Esophagus muscularis mucosa (tissue), 4 donors: ENCODE measurements at regions not wholly inside any gene's neighbourhood (a gene's known extent, or its start where the extent isn't known, plus 50 kb on each side); places are given as distances from the start of the nearest gene placed in this dataset.

Experiments
- DNase-seq: peaks from one replicate; pipeline ENCODE4 v3.0.0-alpha.2; 2017; ENCODE audit errors: extremely low spot score
- H3K27ac ChIP-seq, 4 donors: fragments of 200-600 bp; sonication (generic); replicated peaks in 1 of 4; 1 replicate in 3 of 4; 2 replicates in 1 of 4; pipeline ENCODE4 v1.5.1; 2016 to 2019; ENCODE audit warnings: mild to moderate bottlenecking in 1 of 4
- H3K27me3 ChIP-seq, 4 donors: fragments of 200-600 bp; sonication (generic); one replicate each; pipeline versions ENCODE4 v1.5.1 to v1.6.0; 2016 to 2019
- H3K36me3 ChIP-seq, 4 donors: fragments of 200-600 bp; sonication (generic); one replicate each; pipeline ENCODE4 v1.5.1; 2016 to 2019
- H3K4me1 ChIP-seq, 4 donors: fragments of 200-600 bp; sonication (generic); one replicate each; pipeline ENCODE4 v1.5.1; 2016 to 2019
- H3K4me3 ChIP-seq, 4 donors: fragments of 200-600 bp; sonication (generic); 1 replicate in 2 of 4; 2 replicates in 2 of 4; pipeline ENCODE4 v1.5.1; 2016 to 2019; ENCODE audit warnings: mild to moderate bottlenecking in 4 of 4, moderate library complexity in 1 of 4
- H3K9me3 ChIP-seq, 4 donors: fragments of 200-600 bp; sonication (generic); 1 replicate in 3 of 4; 2 replicates in 1 of 4; pipeline ENCODE4 v1.5.1; 2016 to 2019
- EP300 ChIP-seq: sonication (generic); formaldehyde crosslinking; IDR thresholded peaks from one replicate; pipeline ENCODE4 v1.6.1; 2017; ENCODE audit warnings: antibody characterized with exemption
- POLR2A ChIP-seq: fragments of 450-650 bp; IDR thresholded peaks from one replicate; pipeline ENCODE4 v1.6.1; 2017; ENCODE audit warnings: antibody characterized with exemption, moderate library complexity, mild to moderate bottlenecking, low read depth
- POLR2AphosphoS5 ChIP-seq, 2 donors: sonication (generic); formaldehyde crosslinking; IDR thresholded peaks; one replicate each; pipeline ENCODE4 v1.6.1; 2017; ENCODE audit warnings: antibody characterized with exemption in 2 of 2
- WGBS: methylation state at CpG from one replicate; pipeline ENCODE4 v1.1.5; 2018; 5-methylcytosine and 5-hydroxymethylcytosine counted together
- intact Hi-C: fragments of 100-400 bp; cut with DNase I; formaldehyde crosslinking; loops from one replicate; pipeline ENCODE4 v1.15.1; 2023
- TF ChIP-seq, protein P1 (sequence below), 3 experiments: fragments of 200-600 bp in 2 of 3; fragments of 450-650 bp in 1 of 3; sonication (generic) in 2 of 3; IDR thresholded peaks; one replicate each; pipeline ENCODE4 v1.5.1; 2017 to 2019; ENCODE audit warnings: antibody characterized with exemption in 3 of 3, mild to moderate bottlenecking in 2 of 3, moderate library complexity in 1 of 3

DNA sequence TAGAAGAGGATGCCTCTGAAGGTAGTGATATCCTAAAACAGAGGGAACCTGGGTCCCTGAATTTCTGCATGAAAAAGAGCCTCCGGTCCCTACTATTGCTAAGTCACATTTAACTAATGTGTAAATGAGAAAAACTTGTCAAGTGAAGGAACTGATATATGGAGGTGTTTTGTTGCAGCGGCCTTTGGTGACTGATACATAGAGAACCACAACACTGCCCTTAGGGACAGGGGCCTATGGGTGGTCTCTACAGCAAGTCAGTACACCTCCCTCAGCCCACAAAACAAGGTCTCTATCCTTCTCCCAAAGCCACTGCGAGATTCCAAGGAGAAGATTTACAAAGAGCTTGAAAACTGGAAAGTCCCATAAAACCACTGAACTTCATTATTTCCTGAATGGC lies 275.3 kb downstream of the SOX9 start:
- Histone ChIP-seq H3K27me3 (no peaks in the 10 kb centered on the region), H3K4me1 (no peaks in the 10 kb centered on the region), H3K36me3 (no peaks in the 10 kb centered on the region), H3K9me3 (no peaks in the 10 kb centered on the region), H3K27ac (no peak overlapping the region), H3K4me3 (no peak overlapping the region)
- 96% methylated on average over 3 of the region's 3 CpGs for WGBS
- intact Hi-C loops: no loop called here
- no peak for TF ChIP-seq POLR2A
- no peak for DNase-seq

DNA sequence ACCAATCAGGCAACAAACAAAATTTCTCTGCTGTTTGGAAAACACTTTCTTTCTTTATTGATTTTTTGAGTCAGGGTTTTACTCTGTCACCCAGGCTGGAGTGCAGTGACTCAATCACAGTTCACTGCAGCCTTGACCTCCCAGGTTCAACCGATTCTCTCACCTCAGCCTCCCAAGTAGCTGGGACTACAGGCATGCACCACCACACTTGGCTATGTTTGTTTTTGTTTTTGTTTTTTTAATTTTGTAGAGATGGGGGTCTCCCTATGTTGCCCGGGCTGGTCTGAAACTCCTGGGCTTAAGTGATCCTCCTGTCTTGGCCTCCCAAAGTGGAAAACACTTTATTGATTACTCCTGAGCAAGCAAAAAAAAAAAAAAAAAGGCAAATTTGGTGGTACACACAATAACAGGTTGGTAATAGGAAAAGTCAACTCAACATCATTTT lies 276.4 kb downstream of the SOX9 start:
- H3K36me3 ChIP-seq: no peaks in the 10 kb centered on the region
- H3K4me1 ChIP-seq: no peaks in the 10 kb centered on the region
- no peak overlapping the region for H3K27ac ChIP-seq
- no peak for DNase-seq
- H3K9me3 ChIP-seq: no peaks in the 10 kb centered on the region
- TF ChIP-seq EP300: no peak
- WGBS: 90% methylated on average over 2 of the region's 2 CpGs
- H3K4me3 ChIP-seq: no peak overlapping the region
- intact Hi-C loops: no loop called here
- H3K27me3 ChIP-seq: no peaks in the 10 kb centered on the region

DNA sequence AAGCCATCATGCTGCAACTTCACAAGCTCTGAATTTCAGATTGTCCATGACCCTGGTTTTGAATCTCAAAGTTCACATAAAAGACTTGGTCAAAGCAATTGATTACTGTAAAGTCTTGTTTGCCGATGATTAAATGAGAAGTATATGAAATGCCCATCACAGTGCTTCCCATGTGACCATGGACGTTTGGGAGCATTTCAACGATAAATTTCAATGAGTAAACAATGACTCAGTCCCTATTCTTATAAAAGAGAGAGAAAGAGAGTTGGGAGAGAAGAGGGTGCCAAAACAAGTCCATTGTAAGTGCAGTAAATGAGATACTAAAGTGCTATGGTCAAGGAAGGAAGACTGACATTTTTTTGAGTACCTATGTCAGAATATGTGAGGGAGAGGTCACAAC lies 276.9 kb downstream of the SOX9 start:
- Histone ChIP-seq H3K27me3 (no peaks in the 10 kb centered on the region), H3K4me3 (no peak overlapping the region), H3K27ac (no peak overlapping the region), H3K9me3 (no peaks in the 10 kb centered on the region), H3K4me1 (no peaks in the 10 kb centered on the region), H3K36me3 (no peaks in the 10 kb centered on the region)
- WGBS: 49% methylated on average over 3 of the region's 3 CpGs
- TF ChIP-seq POLR2AphosphoS5 (IDR thresholded peaks at IDR 0.05): no peak
- no peak for TF ChIP-seq EP300
- TF ChIP-seq POLR2A: no peak
- TF ChIP-seq, protein P1, sequence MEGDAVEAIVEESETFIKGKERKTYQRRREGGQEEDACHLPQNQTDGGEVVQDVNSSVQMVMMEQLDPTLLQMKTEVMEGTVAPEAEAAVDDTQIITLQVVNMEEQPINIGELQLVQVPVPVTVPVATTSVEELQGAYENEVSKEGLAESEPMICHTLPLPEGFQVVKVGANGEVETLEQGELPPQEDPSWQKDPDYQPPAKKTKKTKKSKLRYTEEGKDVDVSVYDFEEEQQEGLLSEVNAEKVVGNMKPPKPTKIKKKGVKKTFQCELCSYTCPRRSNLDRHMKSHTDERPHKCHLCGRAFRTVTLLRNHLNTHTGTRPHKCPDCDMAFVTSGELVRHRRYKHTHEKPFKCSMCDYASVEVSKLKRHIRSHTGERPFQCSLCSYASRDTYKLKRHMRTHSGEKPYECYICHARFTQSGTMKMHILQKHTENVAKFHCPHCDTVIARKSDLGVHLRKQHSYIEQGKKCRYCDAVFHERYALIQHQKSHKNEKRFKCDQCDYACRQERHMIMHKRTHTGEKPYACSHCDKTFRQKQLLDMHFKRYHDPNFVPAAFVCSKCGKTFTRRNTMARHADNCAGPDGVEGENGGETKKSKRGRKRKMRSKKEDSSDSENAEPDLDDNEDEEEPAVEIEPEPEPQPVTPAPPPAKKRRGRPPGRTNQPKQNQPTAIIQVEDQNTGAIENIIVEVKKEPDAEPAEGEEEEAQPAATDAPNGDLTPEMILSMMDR (IDR thresholded peaks at IDR 0.05): no peak
- intact Hi-C loops: no loop called here
- no peak for DNase-seq

DNA sequence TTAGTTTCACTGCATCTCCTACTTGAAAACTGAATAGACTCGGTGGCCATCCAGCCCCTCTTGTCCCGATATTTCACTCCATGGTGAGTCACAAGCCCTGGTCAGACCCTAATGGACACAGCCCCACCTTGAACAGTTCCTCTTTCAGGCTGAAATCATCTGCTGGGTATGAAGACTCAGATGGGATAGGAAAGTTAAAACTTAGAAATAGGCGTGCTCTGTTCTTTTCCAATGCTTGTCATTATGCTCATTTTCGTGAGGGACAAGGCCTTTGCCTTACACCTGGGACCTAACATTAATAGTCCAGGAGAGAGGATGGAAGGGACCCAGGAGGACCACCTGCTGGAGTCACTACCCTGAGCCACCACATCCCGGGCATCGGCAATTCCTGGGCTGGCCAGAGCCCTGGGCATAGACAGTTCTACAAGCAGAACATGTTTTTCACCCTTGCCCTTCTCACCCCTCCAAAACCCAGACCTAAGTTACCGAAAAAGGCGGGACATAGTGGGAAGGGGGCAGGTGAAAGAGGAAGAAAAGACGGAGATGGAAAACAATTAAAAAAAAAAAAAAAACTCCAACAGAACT lies 278.3 kb downstream of the SOX9 start:
- H3K9me3 ChIP-seq: no peaks in the 10 kb centered on the region
- intact Hi-C loops: no loop called here
- H3K27me3 ChIP-seq: no peaks in the 10 kb centered on the region
- TF ChIP-seq, protein P1 (IDR thresholded peaks at IDR 0.05): no peak
- no peak for TF ChIP-seq EP300
- no peak for TF ChIP-seq POLR2AphosphoS5 (IDR thresholded peaks at IDR 0.05)
- TF ChIP-seq POLR2A: no peak
- no peak overlapping the region for H3K4me3 ChIP-seq
- no peak overlapping the region for H3K27ac ChIP-seq
- WGBS: 97% methylated on average over 9 of the region's 9 CpGs
- H3K4me1 ChIP-seq: no peaks in the 10 kb centered on the region
- H3K36me3 ChIP-seq: no peaks in the 10 kb centered on the region
- no peak for DNase-seq

DNA sequence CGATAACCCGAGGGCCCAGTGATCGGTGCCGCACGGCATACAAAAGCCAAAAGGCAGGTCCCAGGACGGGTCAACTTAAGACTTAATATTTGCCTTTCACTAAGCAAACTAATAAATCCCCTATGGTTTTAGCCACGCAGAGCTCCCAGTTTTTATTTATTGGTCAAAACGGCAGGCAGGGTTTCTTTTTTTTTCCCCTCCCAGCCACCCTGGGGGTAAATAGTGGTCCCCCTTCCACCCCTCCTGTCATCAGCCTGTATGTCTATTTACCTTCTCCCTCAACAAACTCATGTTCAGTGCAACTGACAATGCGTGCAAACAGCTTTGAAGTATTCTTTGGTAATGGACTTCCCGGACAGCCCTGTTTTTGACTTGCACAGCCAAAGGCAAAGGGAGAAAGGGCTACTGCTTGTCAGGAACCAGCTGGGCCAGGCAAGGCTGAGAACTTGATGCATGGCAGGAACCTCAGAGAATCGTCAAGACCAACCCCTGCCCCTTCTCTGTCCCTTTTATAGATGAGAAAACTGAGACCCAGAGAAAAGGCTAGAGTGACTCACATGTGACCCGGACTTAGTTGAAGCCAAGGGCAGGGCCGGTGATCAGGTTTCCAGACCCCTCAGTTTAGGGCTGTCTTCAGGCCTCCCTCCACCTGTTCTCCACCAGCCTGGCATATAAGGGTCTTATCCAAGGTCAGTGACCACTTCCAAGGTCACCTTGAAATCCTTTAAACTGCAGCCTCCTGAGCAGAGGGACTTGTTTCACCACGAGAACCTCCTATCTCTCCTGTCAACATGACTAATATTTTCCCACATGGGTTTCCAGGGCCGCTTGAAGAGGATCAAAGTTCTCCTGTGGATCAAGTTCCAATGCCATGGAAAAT lies 279.0 kb downstream of the SOX9 start:
- no peak for TF ChIP-seq POLR2AphosphoS5 (IDR thresholded peaks at IDR 0.05)
- no peak for TF ChIP-seq EP300
- no peak for TF ChIP-seq POLR2A
- TF ChIP-seq, protein P1 (IDR thresholded peaks at IDR 0.05): no peak
- WGBS: 88% methylated on average over 13 of the region's 15 CpGs
- H3K36me3 ChIP-seq: no peaks in the 10 kb centered on the region
- intact Hi-C loops: no loop called here
- H3K4me1 ChIP-seq: no peaks in the 10 kb centered on the region
- H3K27me3 ChIP-seq: no peaks in the 10 kb centered on the region
- no peak for DNase-seq
- H3K9me3 ChIP-seq: no peaks in the 10 kb centered on the region
- H3K27ac ChIP-seq: no peak overlapping the region
- no peak overlapping the region for H3K4me3 ChIP-seq

DNA sequence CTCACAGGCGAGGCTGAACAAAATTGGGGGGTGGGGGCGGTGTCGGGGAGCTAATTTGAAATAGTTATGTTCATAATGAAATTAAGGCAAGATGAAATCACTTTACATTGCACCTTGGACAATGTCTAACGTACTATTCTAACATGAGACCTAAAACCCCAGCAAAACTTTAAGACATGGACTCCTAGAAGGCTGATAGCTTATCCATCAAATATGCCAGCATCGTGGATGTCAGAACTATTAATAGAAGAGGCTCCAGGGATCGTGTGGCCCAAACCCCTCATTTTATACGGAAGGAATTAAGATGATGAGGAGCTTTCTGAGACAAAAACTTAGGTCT lies 279.6 kb downstream of the SOX9 start:
- 80% methylated on average over 7 of the region's 7 CpGs for WGBS
- H3K27me3 ChIP-seq: no peaks in the 10 kb centered on the region
- TF ChIP-seq, protein P1 (IDR thresholded peaks at IDR 0.05): no peak
- TF ChIP-seq POLR2AphosphoS5 (IDR thresholded peaks at IDR 0.05): no peak
- no peak for TF ChIP-seq EP300
- TF ChIP-seq POLR2A: no peak
- H3K27ac ChIP-seq: no peak overlapping the region
- no peaks in the 10 kb centered on the region for H3K4me1 ChIP-seq
- DNase-seq: no peak
- no peak overlapping the region for H3K4me3 ChIP-seq
- intact Hi-C loops: no loop called here
- no peaks in the 10 kb centered on the region for H3K36me3 ChIP-seq
- H3K9me3 ChIP-seq: no peaks in the 10 kb centered on the region
